VCaP (cell line): ENCODE measurements at regions not wholly inside any gene's neighbourhood (a gene's known extent, or its start where the extent isn't known, plus 50 kb on each side); places are given as distances from the start of the nearest gene placed in this dataset.
A peak's percentile ranks its signal among the peaks of the same experiment; 100 is the strongest.

Source experiments
- H3K27ac ChIP-seq: fragments of 450-650 bp; 2 replicates; pipeline ENCODE4 v1.5.1; 2017
- TF ChIP-seq, protein P1 (sequence below): fragments of 450-650 bp; conservative IDR thresholded peaks from 2 replicates; pipeline ENCODE4 v1.5.1; 2017; ENCODE audit warnings: mild to moderate bottlenecking, moderate library complexity

DNA sequence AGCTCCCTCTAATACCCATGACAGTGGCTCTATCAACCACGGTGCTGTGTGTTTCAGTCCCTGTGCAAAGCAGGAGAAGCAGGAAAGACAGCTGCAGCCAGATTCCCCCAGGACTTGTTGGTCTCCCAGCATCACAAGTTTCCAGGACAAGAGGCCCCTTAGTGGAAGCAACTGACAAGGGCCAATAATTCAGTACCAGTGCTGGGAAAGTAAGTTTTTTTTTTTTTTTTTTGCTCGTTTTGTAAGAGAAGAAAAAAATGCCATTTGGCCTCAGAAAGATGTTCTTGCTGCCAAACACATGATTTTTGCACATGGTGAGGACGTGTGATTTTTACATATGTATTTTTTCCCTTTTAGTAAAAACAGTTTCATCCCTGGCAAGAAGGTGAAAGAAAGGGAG lies 284.2 kb upstream of the ZMIZ1 start:
- TF ChIP-seq, protein P1, sequence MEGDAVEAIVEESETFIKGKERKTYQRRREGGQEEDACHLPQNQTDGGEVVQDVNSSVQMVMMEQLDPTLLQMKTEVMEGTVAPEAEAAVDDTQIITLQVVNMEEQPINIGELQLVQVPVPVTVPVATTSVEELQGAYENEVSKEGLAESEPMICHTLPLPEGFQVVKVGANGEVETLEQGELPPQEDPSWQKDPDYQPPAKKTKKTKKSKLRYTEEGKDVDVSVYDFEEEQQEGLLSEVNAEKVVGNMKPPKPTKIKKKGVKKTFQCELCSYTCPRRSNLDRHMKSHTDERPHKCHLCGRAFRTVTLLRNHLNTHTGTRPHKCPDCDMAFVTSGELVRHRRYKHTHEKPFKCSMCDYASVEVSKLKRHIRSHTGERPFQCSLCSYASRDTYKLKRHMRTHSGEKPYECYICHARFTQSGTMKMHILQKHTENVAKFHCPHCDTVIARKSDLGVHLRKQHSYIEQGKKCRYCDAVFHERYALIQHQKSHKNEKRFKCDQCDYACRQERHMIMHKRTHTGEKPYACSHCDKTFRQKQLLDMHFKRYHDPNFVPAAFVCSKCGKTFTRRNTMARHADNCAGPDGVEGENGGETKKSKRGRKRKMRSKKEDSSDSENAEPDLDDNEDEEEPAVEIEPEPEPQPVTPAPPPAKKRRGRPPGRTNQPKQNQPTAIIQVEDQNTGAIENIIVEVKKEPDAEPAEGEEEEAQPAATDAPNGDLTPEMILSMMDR: no peak
- no peak overlapping the region for H3K27ac ChIP-seq

DNA sequence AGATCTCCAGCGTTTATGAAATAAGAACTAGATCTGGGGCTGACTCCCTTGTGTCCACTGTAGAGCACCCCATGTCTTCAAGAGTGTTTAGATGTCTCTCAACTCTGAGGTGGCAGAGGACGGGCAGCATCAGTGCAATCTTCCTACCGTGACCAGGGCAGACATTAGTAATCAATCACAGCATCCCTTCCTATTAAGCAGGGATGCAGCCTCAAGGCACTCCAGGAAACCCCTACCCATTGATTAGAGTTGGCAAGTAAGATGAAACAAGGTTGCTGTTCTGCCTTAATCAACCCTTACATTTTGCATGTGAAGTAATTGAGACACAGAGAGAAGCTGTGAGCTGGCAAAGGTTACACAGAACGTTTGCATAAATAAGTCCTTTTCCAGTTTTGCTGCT lies 283.7 kb upstream of the ZMIZ1 start:
- TF ChIP-seq, protein P1: no peak
- no peak overlapping the region for H3K27ac ChIP-seq

DNA sequence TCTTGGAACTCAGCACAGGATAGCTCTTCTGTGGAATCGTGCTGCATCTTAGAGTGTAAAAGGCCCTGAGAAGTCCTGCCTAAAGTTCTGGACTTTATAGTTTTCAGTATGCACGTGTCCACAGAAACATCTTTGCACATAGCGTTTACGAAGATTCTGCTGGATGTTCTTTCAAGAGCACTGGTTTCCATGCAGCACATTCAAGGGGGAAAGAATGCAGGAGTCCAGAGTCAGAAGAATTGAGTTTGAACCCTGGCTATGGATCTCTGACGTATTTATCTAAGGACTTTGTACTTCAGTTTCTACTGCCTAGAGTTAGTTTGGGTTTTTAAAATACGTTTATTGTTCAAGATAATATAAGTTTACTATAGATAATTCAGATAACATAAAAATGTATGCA lies 282.8 kb upstream of the ZMIZ1 start:
- no peak overlapping the region for H3K27ac ChIP-seq
- TF ChIP-seq, protein P1: no peak

DNA sequence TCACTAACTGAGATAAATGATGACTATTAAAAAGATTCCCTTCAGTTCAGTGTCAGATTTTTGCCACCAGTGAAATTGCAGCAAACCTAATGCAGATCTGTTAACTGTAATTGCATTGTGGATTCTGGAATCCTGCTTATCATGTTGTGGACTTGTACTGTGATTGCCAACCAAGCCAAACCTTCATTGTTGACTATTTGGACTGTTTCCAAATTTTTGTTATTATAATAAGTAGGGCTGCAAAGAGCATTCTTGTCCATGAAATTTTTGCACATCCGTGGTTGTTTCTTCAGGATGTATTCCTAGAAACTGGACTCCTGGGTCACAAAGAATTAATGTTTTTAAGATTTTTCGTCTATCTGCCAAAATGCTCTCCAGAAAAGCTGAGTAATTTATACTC lies 281.6 kb upstream of the ZMIZ1 start:
- TF ChIP-seq, protein P1: no peak
- peak overlapping the region; percentile 44 for H3K27ac ChIP-seq

DNA sequence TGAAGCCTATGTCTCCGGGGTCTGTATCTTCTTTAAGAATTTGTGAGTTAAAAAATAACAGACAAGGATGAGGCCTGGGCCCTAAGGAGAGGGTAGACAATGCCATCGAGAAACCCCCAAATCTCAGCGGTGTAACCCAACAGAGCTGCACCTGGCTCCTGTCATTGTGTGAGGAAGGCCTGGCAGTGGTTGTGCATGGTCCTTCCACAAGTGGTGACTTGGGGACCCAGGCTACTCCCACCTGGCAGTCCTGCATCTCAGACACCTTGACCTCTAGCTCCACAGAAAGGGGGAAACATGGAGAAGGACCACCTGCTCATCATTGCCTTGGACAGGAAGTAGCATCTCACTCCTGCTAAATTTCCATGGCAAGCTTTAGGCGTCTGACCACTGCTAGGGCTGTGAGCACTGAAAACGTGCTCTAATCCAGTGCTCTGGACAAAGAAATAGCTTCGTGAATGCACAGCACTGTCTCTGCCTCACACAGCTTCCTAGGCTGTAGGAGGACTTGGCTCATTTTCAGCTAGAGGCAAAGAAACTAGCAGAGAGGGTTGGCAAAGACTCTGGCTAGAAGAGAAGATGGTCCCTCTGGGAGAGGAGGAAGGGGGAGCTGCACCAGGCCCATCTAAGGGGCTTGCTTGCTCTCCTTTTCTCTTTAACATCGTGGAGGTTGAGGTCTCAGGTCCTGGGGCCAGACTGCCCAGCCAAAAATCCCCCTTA lies 273.9 kb upstream of the ZMIZ1 start:
- H3K27ac ChIP-seq: no peak overlapping the region
- TF ChIP-seq, protein P1: no peak

DNA sequence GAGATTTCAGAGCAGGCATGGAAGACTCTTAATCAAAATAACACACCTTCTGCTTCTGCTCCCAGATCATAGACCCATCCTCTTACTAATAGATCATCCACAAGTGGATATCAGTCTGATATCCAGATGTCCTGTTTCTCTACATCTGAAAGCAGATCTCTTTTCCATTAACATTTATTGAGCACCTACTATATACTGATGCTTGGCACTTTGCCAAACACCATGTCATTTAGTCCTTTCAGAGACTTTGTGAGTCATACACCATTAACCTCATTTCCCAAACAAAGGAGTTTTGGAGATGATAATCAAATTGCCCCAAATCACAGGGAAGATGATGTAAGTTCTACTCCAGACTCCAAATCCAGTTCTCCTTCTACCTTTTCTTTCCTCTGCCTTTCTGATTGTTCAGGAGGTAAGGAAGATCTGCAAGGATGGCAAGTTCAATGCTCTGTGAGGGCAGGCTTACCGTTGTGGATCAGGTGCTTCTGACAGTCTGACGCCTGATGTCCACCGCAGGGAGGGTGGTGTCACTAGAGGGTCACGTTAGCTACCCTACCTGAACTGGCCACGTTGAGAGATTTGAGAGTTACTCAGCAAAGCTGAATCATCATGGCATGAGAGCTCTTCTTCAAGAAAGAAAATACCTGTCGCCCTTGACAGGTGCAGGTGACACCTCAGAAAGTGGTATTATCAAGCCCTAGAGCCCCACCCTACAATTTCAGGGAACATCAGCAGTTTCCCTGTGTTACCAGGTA lies 269.6 kb upstream of the ZMIZ1 start:
- TF ChIP-seq, protein P1: no peak
- H3K27ac ChIP-seq: no peak overlapping the region

DNA sequence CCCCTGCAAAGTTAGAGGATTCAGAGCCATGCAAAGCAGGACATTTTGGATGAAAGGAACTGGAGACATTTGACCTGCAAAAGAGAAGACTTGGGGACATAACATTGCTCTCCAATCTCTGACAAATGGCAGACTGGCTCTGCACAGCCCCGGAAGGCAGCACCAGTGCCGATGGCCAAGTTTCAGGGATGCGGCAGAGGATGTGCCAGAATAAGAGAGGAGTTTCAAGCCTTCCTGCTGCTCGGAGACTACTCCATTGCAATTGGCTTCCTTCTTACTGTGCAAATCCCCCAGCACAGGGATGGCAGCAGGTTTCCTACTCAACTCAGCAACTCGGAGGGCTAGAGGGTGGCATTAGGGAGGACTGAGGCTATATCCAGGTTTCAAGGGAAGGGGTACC lies 268.8 kb upstream of the ZMIZ1 start:
- TF ChIP-seq, protein P1: no peak

More for the DNA sequence above, 268.8 kb upstream of the ZMIZ1 start:
- peak overlapping the region; percentile 30; the same call in 1 of the 2 replicates for H3K27ac ChIP-seq
